ENCODE measurements at regions not wholly inside any gene's neighbourhood (a gene's known extent, or its start where the extent isn't known, plus 50 kb on each side); places are given as distances from the start of the nearest gene placed in this dataset.

GRCh38 chr11:15903246-15903645, 453.1 kb downstream of the SOX6 start:
- TF ChIP-seq CTCF (conservative IDR thresholded peaks at IDR 0.05; ENCODE audit: low read depth, low read length), result no peak
- TF ChIP-seq EZH2 (IDR thresholded peaks at IDR 0.05; ENCODE audit: borderline replicate concordance, low read depth, low read length, poor library complexity, severe bottlenecking), result no peak
